ENCODE measurements at regions not wholly inside any gene's neighbourhood (a gene's known extent, or its start where the extent isn't known, plus 50 kb on each side); places are given as distances from the start of the nearest gene placed in this dataset.

DNA sequence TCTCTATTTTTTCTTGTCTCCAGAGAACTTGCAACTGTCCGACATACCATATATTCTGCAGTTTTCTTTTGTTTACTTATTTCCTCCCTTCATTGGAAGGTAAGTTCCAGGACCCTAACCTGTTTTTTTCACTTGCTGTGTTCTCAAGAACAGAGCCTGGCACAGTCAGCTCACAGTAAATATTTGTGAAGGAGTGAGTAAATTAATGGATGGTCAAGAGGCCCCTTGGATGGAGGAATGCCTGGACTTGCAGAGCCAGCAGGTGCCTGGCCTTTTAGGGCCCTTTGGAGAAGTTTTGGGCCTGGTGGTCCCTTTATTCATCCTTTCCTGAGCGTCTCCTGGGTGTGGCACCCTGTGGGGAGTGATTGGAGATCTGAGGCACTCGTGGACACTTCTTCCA, 182.1 kb upstream of the POU3F1 start:
- intact Hi-C loops (cut with DNase I): no loop called here
- DNase-seq: no peak
- TF ChIP-seq, protein P1, sequence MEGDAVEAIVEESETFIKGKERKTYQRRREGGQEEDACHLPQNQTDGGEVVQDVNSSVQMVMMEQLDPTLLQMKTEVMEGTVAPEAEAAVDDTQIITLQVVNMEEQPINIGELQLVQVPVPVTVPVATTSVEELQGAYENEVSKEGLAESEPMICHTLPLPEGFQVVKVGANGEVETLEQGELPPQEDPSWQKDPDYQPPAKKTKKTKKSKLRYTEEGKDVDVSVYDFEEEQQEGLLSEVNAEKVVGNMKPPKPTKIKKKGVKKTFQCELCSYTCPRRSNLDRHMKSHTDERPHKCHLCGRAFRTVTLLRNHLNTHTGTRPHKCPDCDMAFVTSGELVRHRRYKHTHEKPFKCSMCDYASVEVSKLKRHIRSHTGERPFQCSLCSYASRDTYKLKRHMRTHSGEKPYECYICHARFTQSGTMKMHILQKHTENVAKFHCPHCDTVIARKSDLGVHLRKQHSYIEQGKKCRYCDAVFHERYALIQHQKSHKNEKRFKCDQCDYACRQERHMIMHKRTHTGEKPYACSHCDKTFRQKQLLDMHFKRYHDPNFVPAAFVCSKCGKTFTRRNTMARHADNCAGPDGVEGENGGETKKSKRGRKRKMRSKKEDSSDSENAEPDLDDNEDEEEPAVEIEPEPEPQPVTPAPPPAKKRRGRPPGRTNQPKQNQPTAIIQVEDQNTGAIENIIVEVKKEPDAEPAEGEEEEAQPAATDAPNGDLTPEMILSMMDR (IDR thresholded peaks at IDR 0.05): no peak
- TF ChIP-seq POLR2A (IDR thresholded peaks at IDR 0.05): no peak
- WGBS, 4 donors: 70 to 91% (median 78%) methylated on average over 3 of the region's 3 CpGs
- H3K27ac ChIP-seq: no peak overlapping the region
- no peaks in the 10 kb centered on the region for H3K36me3 ChIP-seq (replicated peaks in 1 of 2)
- no peaks in the 10 kb centered on the region for H3K4me1 ChIP-seq (replicated peaks in 1 of 2)
- H3K27me3 ChIP-seq: no peaks in the 10 kb centered on the region
- no peak overlapping the region for H3K4me3 ChIP-seq
- H3K9me3 ChIP-seq (replicated peaks in 1 of 3): no peaks in the 10 kb centered on the region

DNA sequence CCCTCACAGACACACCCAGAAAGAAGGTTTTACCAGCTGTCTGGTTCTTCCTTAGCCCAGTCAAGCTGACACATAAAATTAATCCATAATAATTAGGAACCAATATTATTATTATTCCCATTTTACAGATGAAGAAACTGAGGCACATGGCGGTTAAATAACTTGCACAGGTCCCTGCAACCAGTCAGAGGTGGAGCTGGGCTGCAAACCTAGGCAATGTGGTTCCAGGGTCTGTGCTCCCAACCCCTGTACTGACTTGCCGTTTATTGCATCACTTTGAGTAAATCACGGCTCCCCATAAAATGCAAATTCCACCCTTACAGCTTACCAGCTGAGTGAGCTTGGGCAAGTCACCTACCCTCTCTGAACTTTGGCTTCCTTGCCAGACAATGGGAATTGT, 179.2 kb upstream of the POU3F1 start:
- Histone ChIP-seq H3K36me3 (replicated peaks in 1 of 2) (no peaks in the 10 kb centered on the region), H3K4me3 (no peak overlapping the region), H3K9me3 (replicated peaks in 1 of 3) (no peaks in the 10 kb centered on the region), H3K27me3 (no peaks in the 10 kb centered on the region), H3K4me1 (replicated peaks in 1 of 2) (no peaks in the 10 kb centered on the region), H3K27ac (no peak overlapping the region)
- intact Hi-C loops (cut with DNase I): no loop called here
- WGBS, 4 donors: 81 to 95% (median 90%) methylated on average over 3 of the region's 3 CpGs
- no peak for TF ChIP-seq POLR2A (IDR thresholded peaks at IDR 0.05)
- TF ChIP-seq, protein P1 (IDR thresholded peaks at IDR 0.05): no peak
- no peak for DNase-seq

DNA sequence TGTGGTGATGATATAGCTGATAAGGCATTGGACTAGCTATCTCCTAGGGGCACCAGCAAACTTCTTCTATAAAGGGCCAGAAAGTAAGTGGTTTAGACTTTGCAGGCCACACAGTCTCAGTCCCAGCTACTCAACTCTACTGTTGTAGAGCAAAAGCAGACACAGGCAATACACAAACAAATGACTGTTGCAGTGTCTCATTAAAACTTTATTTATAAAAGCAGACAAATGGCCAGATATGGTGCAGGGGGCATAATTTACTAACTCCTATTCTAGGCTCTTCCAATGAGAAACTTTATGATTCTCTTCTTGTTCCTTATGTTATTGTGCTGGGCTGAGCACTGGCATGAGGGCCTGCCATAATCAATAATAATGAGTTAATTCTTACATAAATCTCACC, 176.8 kb upstream of the POU3F1 start:
- intact Hi-C loops (cut with DNase I): no loop called here
- TF ChIP-seq, protein P1 (IDR thresholded peaks at IDR 0.05): no peak
- TF ChIP-seq POLR2A (IDR thresholded peaks at IDR 0.05): no peak
- no peaks in the 10 kb centered on the region for H3K4me1 ChIP-seq (replicated peaks in 1 of 2)
- H3K9me3 ChIP-seq (replicated peaks in 1 of 3): no peaks in the 10 kb centered on the region
- no peaks in the 10 kb centered on the region for H3K36me3 ChIP-seq (replicated peaks in 1 of 2)
- no peak for DNase-seq
- H3K4me3 ChIP-seq: no peak overlapping the region
- H3K27me3 ChIP-seq: no peaks in the 10 kb centered on the region
- H3K27ac ChIP-seq: no peak overlapping the region

DNA sequence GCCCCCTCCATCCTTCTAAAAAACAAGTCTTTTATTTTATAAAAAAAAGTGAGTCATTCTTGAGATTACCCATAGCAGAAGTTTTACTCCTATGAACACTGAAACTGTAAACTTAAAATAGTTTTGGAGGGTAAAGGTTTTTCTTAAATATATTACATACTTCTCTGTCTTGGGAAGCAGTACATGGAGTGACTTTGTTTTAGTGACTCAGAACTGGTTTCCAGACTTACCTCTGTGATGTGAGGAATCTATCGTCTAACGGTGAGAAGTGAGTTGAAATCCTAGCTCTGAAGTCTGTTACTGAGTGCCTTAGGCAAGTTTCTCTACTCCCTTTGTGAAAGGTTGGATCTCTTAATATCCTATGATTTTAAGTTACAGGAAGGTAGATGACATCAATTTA, 176.3 kb upstream of the POU3F1 start:
- no peaks in the 10 kb centered on the region for H3K36me3 ChIP-seq (replicated peaks in 1 of 2)
- no peaks in the 10 kb centered on the region for H3K27me3 ChIP-seq
- H3K4me1 ChIP-seq (replicated peaks in 1 of 2): no peaks in the 10 kb centered on the region
- no peak for DNase-seq
- no peak overlapping the region for H3K4me3 ChIP-seq
- WGBS, 4 donors: 64 to 85% (median 74%) methylated on average over 2 of the region's 2 CpGs
- intact Hi-C loops (cut with DNase I): no loop called here
- TF ChIP-seq POLR2A (IDR thresholded peaks at IDR 0.05): no peak
- TF ChIP-seq, protein P1 (IDR thresholded peaks at IDR 0.05): no peak
- no peak overlapping the region for H3K27ac ChIP-seq
- no peaks in the 10 kb centered on the region for H3K9me3 ChIP-seq (replicated peaks in 1 of 3)

Data from adrenal gland (tissue), 9 donors.